ENCODE measurements at regions not wholly inside any gene's neighbourhood (a gene's known extent, or its start where the extent isn't known, plus 50 kb on each side); places are given as distances from the start of the nearest gene placed in this dataset.
A peak's percentile ranks its signal among the peaks of the same experiment; 100 is the strongest.

- no peak for ATAC-seq
- no peak for DNase-seq
- intact Hi-C loops (cut with DNase I, micrococcal nuclease), result no loop called here
Observed at GRCh38 chr14:97271451-97271960, 474.3 kb downstream of the VRK1 start.

- ATAC-seq, result no peak
- DNase-seq, result no peak
- intact Hi-C loops (cut with DNase I, micrococcal nuclease), result no loop called here
Observed at GRCh38 chr14:97273540-97273939, 476.4 kb downstream of the VRK1 start.

- intact Hi-C loops (cut with DNase I, micrococcal nuclease), result no loop called here
- DNase-seq, result no peak
- no peak for ATAC-seq
Observed at GRCh38 chr14:97274626-97275025, 477.4 kb downstream of the VRK1 start.

- ATAC-seq (no peak), DNase-seq (no peak)
- intact Hi-C loops (cut with DNase I, micrococcal nuclease), result no loop called here
Observed at GRCh38 chr14:97275276-97275675, 478.1 kb downstream of the VRK1 start.

- intact Hi-C loops (cut with DNase I, micrococcal nuclease), result no loop called here
- no peak for DNase-seq
- no peak for ATAC-seq
Observed at GRCh38 chr14:97276573-97276972, 479.4 kb downstream of the VRK1 start.

- intact Hi-C loops (cut with DNase I, micrococcal nuclease), result no loop called here
- no peak for DNase-seq
- no peak for ATAC-seq
Observed at GRCh38 chr14:97277711-97278110, 480.5 kb downstream of the VRK1 start.

GRCh38 chr14:97280526-97280925 is 483.3 kb downstream of the VRK1 start:
- ATAC-seq, result no peak
- intact Hi-C loops (cut with DNase I, micrococcal nuclease), result no loop called here
- no peak for DNase-seq

GRCh38 chr14:97281741-97282140 is 484.6 kb downstream of the VRK1 start:
- intact Hi-C loops (cut with DNase I, micrococcal nuclease), result no loop called here
- ATAC-seq (no peak), DNase-seq (no peak)

GRCh38 chr14:97282210-97283004 is 485.2 kb downstream of the VRK1 start:
- no peak for DNase-seq
- intact Hi-C loops (cut with DNase I, micrococcal nuclease), result no loop called here
- no peak for ATAC-seq

GRCh38 chr14:97283005-97283403 is 485.8 kb downstream of the VRK1 start:
- ATAC-seq (no peak), DNase-seq (no peak)
- intact Hi-C loops (cut with DNase I, micrococcal nuclease), result no loop called here

GRCh38 chr14:97283426-97283825 is 486.2 kb downstream of the VRK1 start:
- intact Hi-C loops (cut with DNase I, micrococcal nuclease), result no loop called here
- DNase-seq (no peak), ATAC-seq (no peak)

- ATAC-seq, result no peak
- intact Hi-C loops (cut with DNase I, micrococcal nuclease), result no loop called here
- no peak for DNase-seq
Observed at GRCh38 chr14:97283841-97284240, 486.7 kb downstream of the VRK1 start.

GRCh38 chr14:97287956-97288355 is 490.8 kb downstream of the VRK1 start:
- DNase-seq (no peak), ATAC-seq (no peak)
- intact Hi-C loops (cut with DNase I, micrococcal nuclease), result no loop called here

- ATAC-seq (no peak), DNase-seq (no peak)
- intact Hi-C loops (cut with DNase I, micrococcal nuclease), result no loop called here
Observed at GRCh38 chr14:97290065-97290464, 492.9 kb downstream of the VRK1 start.

- no peak for ATAC-seq
- intact Hi-C loops (cut with DNase I, micrococcal nuclease), result no loop called here
- no peak for DNase-seq
Observed at GRCh38 chr14:97290977-97291376, 493.8 kb downstream of the VRK1 start.

GRCh38 chr14:97293659-97294058 is 496.5 kb downstream of the VRK1 start:
- DNase-seq (no peak), ATAC-seq (no peak)
- intact Hi-C loops (cut with DNase I, micrococcal nuclease), result no loop called here

GRCh38 chr14:97295108-97295710 is 498.0 kb downstream of the VRK1 start:
- DNase-seq (no peak), ATAC-seq (no peak)
- intact Hi-C loops (cut with DNase I, micrococcal nuclease), result no loop called here

GRCh38 chr14:97296176-97296575 is 499.0 kb downstream of the VRK1 start:
- DNase-seq (no peak), ATAC-seq (no peak)
- intact Hi-C loops (cut with DNase I, micrococcal nuclease), result no loop called here

- ATAC-seq (no peak), DNase-seq (no peak)
- intact Hi-C loops (cut with DNase I, micrococcal nuclease), result no loop called here
Observed at GRCh38 chr14:97297100-97297499, 499.9 kb downstream of the VRK1 start.

- DNase-seq, result peak in 1 of 2 donors; percentile 5
- no peak for ATAC-seq
- intact Hi-C loops (cut with DNase I, micrococcal nuclease), result no loop called here
Observed at GRCh38 chr14:97298331-97298730, 501.1 kb downstream of the VRK1 start.

GRCh38 chr14:97298736-97299135 is 501.6 kb downstream of the VRK1 start:
- intact Hi-C loops (cut with DNase I, micrococcal nuclease), result no loop called here
- DNase-seq, result no peak
- no peak for ATAC-seq
